Effector memory CD8-positive, alpha-beta T cell (primary cell): ENCODE measurements at regions not wholly inside any gene's neighbourhood (a gene's known extent, or its start where the extent isn't known, plus 50 kb on each side); places are given as distances from the start of the nearest gene placed in this dataset.
A peak's percentile ranks its signal among the peaks of the same experiment; 100 is the strongest.

Experiments used
- ATAC-seq: fragments of 150-1000 bp; cut with Tn5 transposase; replicated peaks from 2 replicates; pipeline ENCODE4 v1.10.0; 2021; ENCODE audit warnings: mild to moderate bottlenecking, moderate library complexity
- DNase-seq, 3 experiments: peaks; one replicate each; pipeline ENCODE4 v3.0.0; 2021
- H3K27ac Mint-ChIP-seq, 2 donors: one replicate each; pipeline ENCODE4 v1.8.0; 2022; ENCODE audit warnings: mild to moderate bottlenecking in 2 of 2, mixed read lengths in 2 of 2, moderate library complexity in 2 of 2
- H3K27me3 Mint-ChIP-seq, 2 donors: one replicate each; pipeline ENCODE4 v1.8.0; 2022; ENCODE audit warnings: mixed read lengths in 2 of 2
- H3K36me3 Mint-ChIP-seq: one replicate; pipeline ENCODE4 v1.8.0; 2022; ENCODE audit warnings: mild to moderate bottlenecking, moderate library complexity, mixed read lengths; ENCODE audit not compliant: insufficient read depth
- H3K4me1 Mint-ChIP-seq, 2 donors: one replicate each; pipeline ENCODE4 v1.8.0; 2022; ENCODE audit warnings: low read depth in 2 of 2, mixed read lengths in 2 of 2
- H3K4me3 Mint-ChIP-seq, 2 donors: one replicate each; pipeline ENCODE4 v1.8.0; 2022; ENCODE audit warnings: mild to moderate bottlenecking in 2 of 2, mixed read lengths in 2 of 2, moderate library complexity in 2 of 2
- H3K9me3 Mint-ChIP-seq, 2 donors: one replicate each; pipeline ENCODE4 v1.8.0; 2022; ENCODE audit warnings: mixed read lengths in 2 of 2

DNA sequence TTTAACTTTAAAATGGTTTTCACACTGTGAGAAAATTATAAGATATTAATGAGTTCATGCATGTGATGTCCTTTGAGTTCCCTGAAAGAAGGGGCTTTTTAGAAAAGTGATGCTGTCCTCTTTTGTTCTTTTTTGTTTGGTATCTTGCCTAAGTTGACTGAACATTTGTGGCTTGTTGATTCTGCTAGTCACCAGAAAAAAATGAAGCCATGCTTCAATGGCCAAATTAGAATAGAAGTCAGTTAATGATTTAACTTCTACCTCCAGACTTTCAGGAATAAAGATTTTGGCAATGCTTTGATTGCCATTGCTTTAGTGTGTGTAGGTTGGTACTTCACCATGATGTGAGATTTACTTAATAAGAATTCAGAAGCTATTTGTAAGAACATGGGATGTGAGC, 260.6 kb upstream of the NECTIN3 start:
- no peak for ATAC-seq
- peaks cover 7 to 8% of the 10 kb centered on the region in 2 donors for H3K4me1 Mint-ChIP-seq

DNA sequence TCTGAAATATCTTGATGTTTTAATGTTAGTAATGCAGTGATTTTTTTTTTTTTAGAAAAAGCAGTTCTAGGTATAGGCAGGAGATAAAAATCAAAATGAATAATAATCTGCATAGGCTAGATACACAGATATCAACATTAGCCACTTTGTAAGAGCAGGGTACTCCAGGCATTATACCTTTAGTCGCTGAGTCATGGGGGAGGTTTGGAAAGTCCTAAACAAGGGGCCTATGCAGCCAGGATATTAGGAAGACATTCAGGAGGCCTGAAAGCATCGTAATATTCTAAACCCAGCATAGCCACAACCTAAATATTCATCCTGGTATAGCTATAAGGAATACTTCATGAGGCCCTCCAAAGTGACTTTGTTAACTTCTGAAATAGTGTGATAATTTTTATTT, 258.1 kb upstream of the NECTIN3 start:
- DNase-seq (no peak), ATAC-seq (no peak)
- H3K27me3 Mint-ChIP-seq, result peaks cover 0 to 5% of the 10 kb centered on the region in 2 donors
- H3K36me3 Mint-ChIP-seq, result no peaks in the 10 kb centered on the region
- peaks cover 7 to 8% of the 10 kb centered on the region in 2 donors for H3K4me1 Mint-ChIP-seq
- H3K27ac Mint-ChIP-seq, result no peak overlapping the region
- no peak overlapping the region for H3K4me3 Mint-ChIP-seq
- H3K9me3 Mint-ChIP-seq, result no peaks in the 10 kb centered on the region

More for the DNA sequence above, 260.6 kb upstream of the NECTIN3 start:
- Mint-ChIP-seq H3K36me3 (no peaks in the 10 kb centered on the region), H3K4me3 (no peak overlapping the region), H3K27ac (no peak overlapping the region), H3K27me3 (peaks cover 0 to 9% of the 10 kb centered on the region in 2 donors), H3K9me3 (no peaks in the 10 kb centered on the region)
- no peak for DNase-seq

DNA sequence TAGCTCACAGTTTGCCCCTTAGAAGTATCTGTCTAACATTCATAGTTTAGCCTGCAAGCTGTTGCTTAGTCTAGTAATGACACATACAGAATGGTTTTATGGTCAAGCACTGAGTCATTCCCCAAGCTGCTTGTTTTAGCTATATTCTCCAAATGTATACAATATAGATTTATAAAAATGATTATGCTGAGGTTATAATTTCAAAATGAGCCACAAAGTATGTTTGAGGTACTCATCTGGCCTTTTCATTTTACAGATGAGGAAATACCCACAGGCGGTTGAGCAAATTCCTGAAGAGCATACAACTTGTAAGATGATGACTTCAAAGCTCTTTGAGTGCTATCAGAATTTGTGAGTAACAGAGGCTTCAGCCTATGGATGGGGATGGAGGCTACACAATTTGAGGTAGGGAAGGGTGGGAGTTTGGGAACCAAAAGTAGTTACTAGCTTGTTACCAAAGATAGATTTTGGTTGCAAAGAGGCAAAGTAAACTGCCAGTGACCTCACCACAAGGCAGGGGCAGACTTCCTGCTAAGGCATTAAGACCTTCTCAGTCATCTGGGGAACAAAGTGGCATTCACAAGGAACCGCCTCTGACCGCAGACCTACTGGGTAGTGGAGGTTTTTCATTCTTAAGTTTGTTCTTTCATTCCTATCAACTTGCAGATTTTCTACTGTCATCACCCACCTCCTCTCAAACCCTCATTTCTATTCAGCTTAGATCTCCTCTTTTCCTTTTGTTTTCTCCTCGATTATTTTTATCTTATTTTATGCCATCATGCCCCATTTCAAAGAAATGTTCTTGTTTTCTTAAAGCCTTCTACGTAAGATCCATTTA, 257.2 kb upstream of the NECTIN3 start:
- DNase-seq (peak in 2 of 3 experiments; percentile 1 to 9), ATAC-seq (peak; percentile 85)
- H3K27me3 Mint-ChIP-seq, result peaks cover 0 to 5% of the 10 kb centered on the region in 2 donors
- H3K9me3 Mint-ChIP-seq, result no peaks in the 10 kb centered on the region
- H3K27ac Mint-ChIP-seq, result no peak overlapping the region
- H3K4me3 Mint-ChIP-seq, result peak overlapping the region; percentile 1
- peaks cover 7 to 8% of the 10 kb centered on the region in 2 donors for H3K4me1 Mint-ChIP-seq
- H3K36me3 Mint-ChIP-seq, result no peaks in the 10 kb centered on the region

DNA sequence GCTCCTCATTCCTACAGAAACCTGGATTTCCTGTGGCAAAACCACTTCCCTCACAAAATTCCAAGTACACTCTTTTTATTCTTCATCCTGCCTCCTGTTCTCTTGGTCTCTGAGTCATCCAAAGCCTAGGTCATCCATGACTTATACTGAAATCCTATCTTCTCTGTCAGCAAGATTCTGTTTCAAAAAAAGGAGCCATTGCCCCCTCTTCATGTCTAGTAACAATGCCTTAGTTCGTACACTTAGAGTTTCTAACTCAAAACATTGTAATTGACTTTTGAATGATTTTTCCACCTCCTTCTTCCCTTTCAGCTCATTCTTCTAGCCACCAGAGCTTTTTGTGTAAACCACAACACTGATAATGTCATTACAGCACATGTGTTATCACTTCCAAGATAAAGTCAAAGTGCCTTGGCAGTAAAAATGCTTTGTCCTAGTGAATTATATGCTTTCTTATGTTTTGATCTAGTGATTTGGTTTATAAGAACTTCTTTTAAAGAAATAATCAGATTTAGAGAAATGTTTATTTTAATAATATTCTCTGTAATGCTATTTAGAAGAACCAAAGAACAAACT, 256.5 kb upstream of the NECTIN3 start:
- peaks cover 0 to 5% of the 10 kb centered on the region in 2 donors for H3K27me3 Mint-ChIP-seq
- H3K4me3 Mint-ChIP-seq, result peak overlapping the region; percentile 1
- no peaks in the 10 kb centered on the region for H3K9me3 Mint-ChIP-seq
- H3K36me3 Mint-ChIP-seq, result no peaks in the 10 kb centered on the region
- no peak for ATAC-seq
- H3K4me1 Mint-ChIP-seq, result peaks cover 7 to 8% of the 10 kb centered on the region in 2 donors
- no peak overlapping the region for H3K27ac Mint-ChIP-seq
- DNase-seq, result no peak

DNA sequence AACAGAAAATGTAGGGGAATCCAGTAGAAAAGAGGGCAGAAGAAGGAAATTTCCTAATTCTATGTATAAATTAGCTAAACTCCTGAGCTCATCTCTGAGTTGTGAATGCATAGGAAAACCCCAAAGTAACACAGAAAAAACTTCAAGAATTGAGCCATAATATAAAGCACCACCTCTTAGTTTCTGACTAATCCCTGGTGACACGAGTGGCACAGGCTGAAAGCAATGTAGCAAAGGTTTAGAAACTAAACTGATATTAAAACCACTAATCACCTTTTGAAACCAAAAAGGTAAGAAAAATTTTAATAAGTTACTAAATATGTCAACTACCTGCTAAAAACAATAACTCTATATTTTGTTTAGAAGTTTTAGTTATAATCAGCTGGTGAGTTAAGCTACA, 255.6 kb upstream of the NECTIN3 start:
- Mint-ChIP-seq H3K4me3 (no peak overlapping the region), H3K27me3 (peaks cover 0 to 5% of the 10 kb centered on the region in 2 donors), H3K36me3 (no peaks in the 10 kb centered on the region), H3K9me3 (no peaks in the 10 kb centered on the region), H3K27ac (no peak overlapping the region), H3K4me1 (peaks cover 7 to 8% of the 10 kb centered on the region in 2 donors)
- no peak for DNase-seq
- ATAC-seq, result no peak

DNA sequence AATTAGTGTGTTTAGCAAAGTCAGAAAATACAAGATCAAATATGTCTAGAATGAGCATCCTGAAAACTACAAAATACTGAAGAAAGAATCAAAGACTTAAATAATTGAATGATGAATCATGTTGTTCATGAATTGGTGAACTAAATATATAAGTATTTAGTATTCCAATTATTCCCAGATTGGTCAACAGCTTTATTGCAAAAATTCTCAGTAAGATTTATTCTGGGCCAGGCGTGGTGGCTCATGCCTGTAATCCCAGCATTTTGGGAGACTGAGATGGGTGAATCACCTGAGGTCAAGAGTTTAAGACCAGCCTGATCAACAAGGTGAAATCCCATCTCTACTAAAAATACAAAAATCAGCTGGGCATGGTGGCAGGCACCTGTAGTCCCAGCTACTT, 250.0 kb upstream of the NECTIN3 start:
- ATAC-seq (no peak), DNase-seq (no peak)
- no peaks in the 10 kb centered on the region for H3K36me3 Mint-ChIP-seq
- H3K9me3 Mint-ChIP-seq, result no peaks in the 10 kb centered on the region
- no peaks in the 10 kb centered on the region for H3K4me1 Mint-ChIP-seq
- no peaks in the 10 kb centered on the region for H3K27me3 Mint-ChIP-seq
- H3K4me3 Mint-ChIP-seq, result no peak overlapping the region
- no peak overlapping the region for H3K27ac Mint-ChIP-seq

DNA sequence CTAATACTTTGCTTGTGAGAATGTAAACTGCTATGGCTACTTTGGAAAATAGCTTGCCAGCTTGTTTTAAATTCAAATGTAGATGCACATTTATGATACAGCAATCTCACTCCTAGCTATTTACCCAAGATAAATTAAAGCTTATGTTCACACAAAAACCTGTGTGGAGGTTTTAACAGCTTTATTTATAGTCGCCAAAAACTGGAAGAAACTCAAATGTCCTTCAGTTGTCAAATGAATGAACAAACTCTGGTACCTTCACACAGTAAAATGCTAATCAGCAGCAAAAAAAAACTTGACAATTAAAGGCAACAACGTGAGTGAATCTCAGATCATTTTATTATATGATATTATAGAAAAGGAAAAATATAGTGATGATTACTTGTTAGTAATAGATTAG, 248.6 kb upstream of the NECTIN3 start:
- Mint-ChIP-seq H3K27me3 (no peaks in the 10 kb centered on the region), H3K27ac (no peak overlapping the region), H3K4me3 (no peak overlapping the region), H3K4me1 (no peaks in the 10 kb centered on the region), H3K9me3 (no peaks in the 10 kb centered on the region), H3K36me3 (no peaks in the 10 kb centered on the region)
- DNase-seq, result no peak
- no peak for ATAC-seq

DNA sequence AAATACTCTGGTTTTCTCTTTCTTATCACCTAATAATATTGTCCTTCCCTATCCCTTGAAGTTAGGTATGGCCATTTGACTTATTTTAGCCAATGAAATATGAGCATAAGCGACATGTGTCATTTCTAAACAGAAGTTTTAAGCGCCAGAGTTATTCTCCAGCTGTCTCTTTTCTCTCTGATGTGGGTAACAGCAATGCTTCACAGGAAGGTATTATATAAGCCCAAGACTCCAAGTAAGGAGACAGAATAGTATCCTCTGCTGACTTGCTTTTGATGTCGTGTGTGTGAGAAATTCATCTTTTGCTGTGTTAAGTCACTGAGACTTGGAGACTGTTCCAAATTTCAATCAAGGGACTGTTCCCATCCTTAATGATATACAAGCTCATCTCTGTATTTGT, 224.6 kb upstream of the NECTIN3 start:
- ATAC-seq (no peak), DNase-seq (no peak)
- H3K36me3 Mint-ChIP-seq, result no peaks in the 10 kb centered on the region
- H3K9me3 Mint-ChIP-seq, result no peaks in the 10 kb centered on the region
- H3K27me3 Mint-ChIP-seq, result peaks cover 0 to 8% of the 10 kb centered on the region in 2 donors
- no peak overlapping the region for H3K4me3 Mint-ChIP-seq
- H3K4me1 Mint-ChIP-seq, result no peaks in the 10 kb centered on the region
- H3K27ac Mint-ChIP-seq, result no peak overlapping the region

DNA sequence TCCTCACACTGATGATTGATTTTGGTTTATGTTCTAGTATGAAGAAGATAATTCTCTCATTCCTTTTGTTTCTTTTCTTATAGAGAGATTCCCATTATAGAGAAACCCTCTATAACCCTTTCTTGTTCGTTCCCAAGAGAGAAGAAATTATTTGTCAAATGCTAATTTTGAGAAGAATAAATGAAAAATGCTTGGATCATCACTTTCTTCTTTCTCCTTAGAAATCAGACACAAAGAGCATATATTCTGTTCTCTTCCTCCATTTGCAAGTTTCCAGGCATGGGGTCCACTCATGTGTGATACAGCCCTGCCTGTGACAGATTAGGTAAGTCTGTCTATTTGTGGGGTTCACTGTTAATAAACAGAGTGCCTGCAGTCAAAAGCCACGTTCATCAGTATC, 222.6 kb upstream of the NECTIN3 start:
- H3K9me3 Mint-ChIP-seq, result no peaks in the 10 kb centered on the region
- no peak for ATAC-seq

DNA sequence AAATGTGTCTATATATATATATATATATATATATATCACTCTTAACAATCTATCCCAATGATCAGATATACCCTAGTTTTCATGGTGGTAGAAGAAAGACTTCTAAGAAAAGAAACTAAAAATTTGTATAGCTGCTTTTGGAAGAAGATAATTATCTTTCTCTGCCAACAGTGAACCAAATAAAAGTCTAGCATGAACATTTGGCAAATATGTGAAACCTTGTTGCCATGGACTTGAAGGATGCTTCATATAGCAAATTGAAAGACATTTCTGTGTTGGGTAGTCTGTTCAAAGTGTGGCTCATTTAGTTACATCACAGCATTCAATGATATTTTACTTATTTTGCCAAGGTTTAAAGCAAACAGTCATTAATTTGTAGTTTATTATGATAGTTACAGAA, 219.9 kb upstream of the NECTIN3 start:
- no peaks in the 10 kb centered on the region for H3K4me1 Mint-ChIP-seq
- no peaks in the 10 kb centered on the region for H3K36me3 Mint-ChIP-seq
- no peak for ATAC-seq
- no peak overlapping the region for H3K4me3 Mint-ChIP-seq
- H3K27me3 Mint-ChIP-seq, result no peaks in the 10 kb centered on the region
- DNase-seq, result no peak
- no peak overlapping the region for H3K27ac Mint-ChIP-seq
- H3K9me3 Mint-ChIP-seq, result no peaks in the 10 kb centered on the region

More for the DNA sequence above, 222.6 kb upstream of the NECTIN3 start:
- Mint-ChIP-seq H3K27ac (no peak overlapping the region), H3K27me3 (no peaks in the 10 kb centered on the region), H3K36me3 (no peaks in the 10 kb centered on the region), H3K4me1 (no peaks in the 10 kb centered on the region), H3K4me3 (no peak overlapping the region)
- no peak for DNase-seq

DNA sequence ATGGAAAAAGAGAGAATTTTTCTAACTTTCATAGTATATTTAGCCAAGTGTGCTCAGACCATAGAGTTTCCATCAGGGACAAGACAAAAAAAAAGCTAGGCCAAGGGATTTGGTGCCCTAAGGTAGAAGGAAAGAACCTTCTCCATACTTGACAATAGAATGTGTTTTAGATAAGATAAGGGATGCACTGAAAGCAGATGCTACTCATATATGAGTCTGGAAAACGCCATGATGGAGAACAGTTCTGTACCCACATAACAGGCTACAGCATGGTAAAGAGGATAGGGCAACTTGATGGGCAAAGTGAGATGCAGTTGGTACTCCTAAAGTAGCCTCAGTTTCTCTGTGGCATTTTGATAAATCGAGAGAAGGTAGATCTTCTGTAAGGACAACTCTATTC, 216.4 kb upstream of the NECTIN3 start:
- Mint-ChIP-seq H3K27ac (no peak overlapping the region), H3K36me3 (no peaks in the 10 kb centered on the region), H3K4me1 (no peaks in the 10 kb centered on the region), H3K9me3 (no peaks in the 10 kb centered on the region), H3K27me3 (no peaks in the 10 kb centered on the region), H3K4me3 (no peak overlapping the region)
- no peak for ATAC-seq
- no peak for DNase-seq

DNA sequence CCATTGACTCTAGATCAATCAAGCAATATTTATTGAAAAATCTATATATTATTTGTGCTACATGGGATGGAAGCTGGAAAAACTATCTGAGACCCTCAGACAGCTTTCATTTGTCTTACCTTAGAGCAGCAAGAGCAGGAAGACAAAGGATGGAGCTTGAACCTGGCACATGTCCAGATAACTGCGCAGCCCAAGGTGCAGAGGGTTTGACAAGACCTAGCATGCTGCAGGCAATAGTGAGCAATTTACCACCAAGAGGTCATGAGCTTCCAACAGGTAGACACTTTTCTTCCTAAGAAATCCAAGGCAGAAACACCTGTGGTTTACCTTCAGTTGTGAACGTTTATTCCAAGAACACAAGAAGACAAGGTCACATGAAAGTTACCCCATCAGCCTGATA, 214.7 kb upstream of the NECTIN3 start:
- Mint-ChIP-seq H3K36me3 (no peaks in the 10 kb centered on the region), H3K27me3 (no peaks in the 10 kb centered on the region), H3K27ac (no peak overlapping the region), H3K4me1 (no peaks in the 10 kb centered on the region), H3K9me3 (no peaks in the 10 kb centered on the region), H3K4me3 (no peak overlapping the region)
- no peak for ATAC-seq
- no peak for DNase-seq

DNA sequence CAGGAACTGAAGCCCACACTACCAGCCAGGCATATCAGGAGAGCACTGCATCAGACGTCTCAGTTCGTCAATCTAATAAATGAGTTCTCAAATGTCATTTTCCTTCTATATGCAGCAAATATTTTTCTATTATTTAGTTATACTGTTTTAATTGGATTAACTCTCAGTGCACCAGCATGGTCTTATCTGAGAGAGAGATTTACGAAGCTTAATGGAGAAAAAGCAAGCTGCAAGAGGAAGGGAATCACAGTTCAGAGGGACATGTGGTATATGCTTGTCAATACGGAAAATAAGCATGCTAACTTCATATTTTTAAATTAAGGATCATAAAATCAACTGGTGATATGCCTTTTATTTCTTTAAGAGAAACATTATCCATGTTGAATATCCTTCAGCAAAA, 213.1 kb upstream of the NECTIN3 start:
- DNase-seq, result no peak
- ATAC-seq, result no peak
- Mint-ChIP-seq H3K27ac (no peak overlapping the region), H3K9me3 (no peaks in the 10 kb centered on the region), H3K36me3 (no peaks in the 10 kb centered on the region), H3K4me1 (no peaks in the 10 kb centered on the region), H3K4me3 (no peak overlapping the region), H3K27me3 (no peaks in the 10 kb centered on the region)

DNA sequence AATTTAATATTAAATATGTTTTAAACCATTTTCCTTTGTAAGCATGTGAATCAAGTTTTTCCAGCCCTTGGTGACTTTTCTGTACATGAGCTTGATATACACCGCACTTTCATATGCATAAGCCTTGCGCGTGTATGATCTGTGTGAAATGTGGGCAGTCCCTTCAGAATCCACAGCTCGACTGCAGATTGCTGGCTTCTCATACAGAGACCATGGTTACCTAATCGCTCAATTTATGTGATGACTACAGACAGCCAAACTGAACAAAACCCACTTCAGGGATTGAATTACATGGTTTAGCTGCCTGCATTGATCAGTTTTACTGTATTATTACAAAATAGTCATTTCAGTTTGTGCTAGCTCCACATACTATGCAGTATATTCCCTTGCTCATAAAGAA, 212.3 kb upstream of the NECTIN3 start:
- DNase-seq, result no peak
- no peak for ATAC-seq
- no peaks in the 10 kb centered on the region for H3K36me3 Mint-ChIP-seq
- H3K27ac Mint-ChIP-seq, result no peak overlapping the region
- H3K4me3 Mint-ChIP-seq, result no peak overlapping the region
- no peaks in the 10 kb centered on the region for H3K9me3 Mint-ChIP-seq
- H3K27me3 Mint-ChIP-seq, result no peaks in the 10 kb centered on the region
- no peaks in the 10 kb centered on the region for H3K4me1 Mint-ChIP-seq
